Effector memory CD8-positive, alpha-beta T cell (primary cell): ENCODE measurements at regions not wholly inside any gene's neighbourhood (a gene's known extent, or its start where the extent isn't known, plus 50 kb on each side); places are given as distances from the start of the nearest gene placed in this dataset.
"Not testable (repeated sequence)": the region's sequence is repeated elsewhere in the genome, so short reads cannot be mapped to it uniquely, and the experiment has no call there.

ENCODE experiments used
- ATAC-seq: fragments of 150-1000 bp; cut with Tn5 transposase; replicated peaks from 2 replicates; pipeline ENCODE4 v1.10.0; 2021; ENCODE audit warnings: mild to moderate bottlenecking, moderate library complexity
- DNase-seq, 3 experiments: peaks; one replicate each; pipeline ENCODE4 v3.0.0; 2021
- H3K27ac Mint-ChIP-seq, 2 donors: one replicate each; pipeline ENCODE4 v1.8.0; 2022; ENCODE audit warnings: mild to moderate bottlenecking in 2 of 2, mixed read lengths in 2 of 2, moderate library complexity in 2 of 2
- H3K27me3 Mint-ChIP-seq, 2 donors: one replicate each; pipeline ENCODE4 v1.8.0; 2022; ENCODE audit warnings: mixed read lengths in 2 of 2
- H3K36me3 Mint-ChIP-seq: one replicate; pipeline ENCODE4 v1.8.0; 2022; ENCODE audit warnings: mild to moderate bottlenecking, moderate library complexity, mixed read lengths; ENCODE audit not compliant: insufficient read depth
- H3K4me1 Mint-ChIP-seq, 2 donors: one replicate each; pipeline ENCODE4 v1.8.0; 2022; ENCODE audit warnings: low read depth in 2 of 2, mixed read lengths in 2 of 2
- H3K4me3 Mint-ChIP-seq, 2 donors: one replicate each; pipeline ENCODE4 v1.8.0; 2022; ENCODE audit warnings: mild to moderate bottlenecking in 2 of 2, mixed read lengths in 2 of 2, moderate library complexity in 2 of 2
- H3K9me3 Mint-ChIP-seq, 2 donors: one replicate each; pipeline ENCODE4 v1.8.0; 2022; ENCODE audit warnings: mixed read lengths in 2 of 2

DNA sequence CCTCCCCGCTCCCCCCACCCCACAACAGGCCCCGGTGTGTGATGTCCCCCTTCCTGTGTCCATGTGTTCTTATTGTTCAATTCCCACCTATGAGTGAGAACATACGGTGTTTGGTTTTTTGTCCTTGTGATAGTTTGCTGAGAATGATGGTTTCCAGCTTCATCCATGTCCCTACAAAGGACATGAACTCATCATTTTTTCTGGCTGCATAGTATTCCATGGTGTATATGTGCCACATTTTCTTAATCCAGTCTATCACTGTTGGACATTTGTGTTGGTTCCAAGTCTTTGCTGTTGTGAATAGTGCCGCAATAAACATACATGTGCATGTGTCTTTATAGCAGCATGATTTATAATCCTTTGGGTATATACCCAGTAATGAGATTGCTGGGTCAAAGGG is 104.3 kb downstream of the MTPN start:
- DNase-seq, H3K27ac Mint-ChIP-seq, ATAC-seq, H3K4me1 Mint-ChIP-seq, H3K36me3 Mint-ChIP-seq, H3K4me3 Mint-ChIP-seq, H3K9me3 Mint-ChIP-seq: not testable (repeated sequence)
- H3K27me3 Mint-ChIP-seq: peaks cover 0 to 17% of the 10 kb centered on the region in 2 donors

DNA sequence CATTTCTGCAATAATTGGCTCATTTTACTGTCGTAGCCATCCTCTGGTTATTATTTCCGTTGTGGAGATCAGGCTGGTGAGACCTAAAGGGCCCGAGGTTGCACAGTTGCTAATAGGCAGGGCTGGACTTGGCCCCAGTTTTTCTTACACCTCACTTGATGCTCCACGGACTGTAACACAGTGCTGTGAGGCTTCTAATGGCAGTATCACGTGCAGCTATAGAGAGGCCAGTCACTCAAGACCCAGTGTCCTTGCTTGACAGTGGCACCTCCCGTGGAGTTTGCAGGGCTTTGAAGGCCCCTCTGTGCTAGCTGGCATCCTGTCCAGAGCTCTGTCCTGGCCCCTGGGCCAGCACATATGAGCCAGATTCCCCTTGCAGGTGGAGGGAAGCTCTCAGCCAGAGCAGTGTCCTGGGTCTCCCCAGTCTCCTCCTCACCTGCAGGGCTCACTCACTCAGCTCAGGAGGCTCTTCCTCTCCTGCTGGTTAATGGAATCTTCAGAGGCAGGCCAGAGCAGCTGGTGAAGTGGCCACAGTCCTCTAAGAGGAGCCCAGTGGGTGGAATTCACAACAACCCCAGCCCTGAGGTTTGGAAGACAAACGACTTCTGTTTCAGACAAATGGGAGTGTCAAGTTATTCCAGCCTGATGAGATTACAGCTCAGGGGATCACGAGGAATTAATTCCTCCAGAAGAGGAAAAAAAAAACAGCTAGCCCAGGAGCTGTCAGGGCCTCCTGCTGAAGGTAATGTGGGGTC is 114.2 kb upstream of the FAM180A start:
- H3K4me3 Mint-ChIP-seq: no peak overlapping the region
- H3K27me3 Mint-ChIP-seq: no peaks in the 10 kb centered on the region
- peaks cover 0 to 2% of the 10 kb centered on the region in 2 donors for H3K4me1 Mint-ChIP-seq
- DNase-seq: no peak
- H3K9me3 Mint-ChIP-seq: no peaks in the 10 kb centered on the region
- no peaks in the 10 kb centered on the region for H3K36me3 Mint-ChIP-seq
- H3K27ac Mint-ChIP-seq: no peak overlapping the region
- no peak for ATAC-seq

- ATAC-seq: no peak
- no peaks in the 10 kb centered on the region for H3K36me3 Mint-ChIP-seq
- H3K27ac Mint-ChIP-seq: no peak overlapping the region
- peaks cover 3 to 5% of the 10 kb centered on the region in 2 donors for H3K4me1 Mint-ChIP-seq
- H3K27me3 Mint-ChIP-seq: no peaks in the 10 kb centered on the region
- H3K9me3 Mint-ChIP-seq: no peaks in the 10 kb centered on the region
- no peak overlapping the region for H3K4me3 Mint-ChIP-seq
- DNase-seq: no peak
Observed at GRCh38 chr7:135859538-135859937, 110.9 kb upstream of the FAM180A start.

GRCh38 chr7:135858851-135859250 is 110.2 kb upstream of the FAM180A start:
- Mint-ChIP-seq H3K27ac (no peak overlapping the region), H3K4me1 (peaks cover 3 to 4% of the 10 kb centered on the region in 2 donors), H3K4me3 (no peak overlapping the region), H3K9me3 (no peaks in the 10 kb centered on the region), H3K27me3 (no peaks in the 10 kb centered on the region), H3K36me3 (no peaks in the 10 kb centered on the region)
- ATAC-seq: no peak
- no peak for DNase-seq

DNA sequence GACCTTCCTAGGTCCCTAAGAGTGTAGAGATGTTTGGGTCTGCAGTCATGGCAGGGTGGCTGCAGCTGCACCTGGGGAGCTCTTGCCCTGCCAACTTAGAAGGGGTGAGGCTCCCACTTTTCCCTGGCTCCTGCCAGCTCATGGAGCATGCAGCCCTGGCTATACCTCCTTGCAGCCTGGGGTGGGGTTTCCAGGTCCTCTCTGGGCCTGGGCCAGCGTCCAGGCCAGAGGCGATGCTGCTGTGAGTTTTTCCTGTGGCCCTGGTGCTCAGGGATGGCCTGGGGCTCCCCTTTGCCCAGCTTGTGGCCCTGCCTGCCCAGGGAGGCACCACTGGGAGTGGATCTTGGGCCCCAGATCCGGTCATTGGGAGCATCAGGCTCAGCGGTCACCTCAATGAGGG is 109.8 kb upstream of the FAM180A start:
- H3K9me3 Mint-ChIP-seq: no peaks in the 10 kb centered on the region
- no peak overlapping the region for H3K27ac Mint-ChIP-seq
- peaks cover 3 to 4% of the 10 kb centered on the region in 2 donors for H3K4me1 Mint-ChIP-seq
- no peaks in the 10 kb centered on the region for H3K36me3 Mint-ChIP-seq
- H3K27me3 Mint-ChIP-seq: no peaks in the 10 kb centered on the region
- DNase-seq: no peak
- no peak for ATAC-seq
- H3K4me3 Mint-ChIP-seq: no peak overlapping the region

DNA sequence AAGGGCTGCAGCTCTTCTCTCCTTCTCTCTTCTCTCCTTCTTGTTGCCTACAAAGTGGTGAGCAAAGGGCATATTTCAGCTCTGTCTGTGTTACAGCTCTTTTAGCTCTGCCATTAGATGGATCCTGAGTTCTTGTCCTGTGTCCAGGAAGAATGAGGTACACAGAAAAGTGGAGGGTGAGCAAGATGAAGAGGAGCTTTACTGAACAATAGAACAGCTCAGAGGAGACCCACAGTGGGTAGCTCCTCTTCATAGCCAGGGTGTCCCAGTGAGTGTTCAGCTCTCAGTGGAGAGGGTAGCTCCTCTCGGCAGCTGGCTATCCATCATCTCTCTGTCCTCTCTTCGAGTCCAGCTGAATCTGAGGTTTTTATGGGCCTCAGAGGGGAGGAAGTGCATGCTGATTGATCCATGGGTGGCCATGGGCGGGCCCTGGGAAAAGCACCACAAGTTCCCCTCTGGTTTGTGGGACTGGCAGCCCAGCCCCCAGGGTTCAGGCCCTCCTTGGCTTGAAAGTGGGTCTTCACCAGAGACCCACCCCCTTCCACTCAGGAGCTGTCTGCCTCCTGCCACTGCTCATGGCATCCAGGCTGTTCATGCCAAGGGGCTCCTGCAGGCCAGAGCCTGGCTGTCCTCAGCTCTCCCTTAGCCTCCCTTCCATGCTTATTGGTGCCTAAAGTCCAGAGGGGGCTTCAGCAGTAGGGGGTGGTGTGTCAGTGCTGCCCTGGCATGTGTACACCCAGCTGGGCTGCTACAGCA is 109.1 kb upstream of the FAM180A start:
- Mint-ChIP-seq H3K4me1 (peaks cover 3 to 4% of the 10 kb centered on the region in 2 donors), H3K27ac (peak overlapping the region in 1 of 2 donors; percentile 38), H3K4me3 (no peak overlapping the region), H3K9me3 (no peaks in the 10 kb centered on the region), H3K36me3 (no peaks in the 10 kb centered on the region), H3K27me3 (no peaks in the 10 kb centered on the region)
- DNase-seq (no peak), ATAC-seq (no peak)

- no peak for DNase-seq
- Mint-ChIP-seq H3K4me3 (no peak overlapping the region), H3K27me3 (no peaks in the 10 kb centered on the region), H3K36me3 (no peaks in the 10 kb centered on the region), H3K27ac (no peak overlapping the region), H3K4me1 (peaks cover 3 to 4% of the 10 kb centered on the region in 2 donors), H3K9me3 (no peaks in the 10 kb centered on the region)
- no peak for ATAC-seq
Observed at GRCh38 chr7:135856356-135857144, 107.9 kb upstream of the FAM180A start.

DNA sequence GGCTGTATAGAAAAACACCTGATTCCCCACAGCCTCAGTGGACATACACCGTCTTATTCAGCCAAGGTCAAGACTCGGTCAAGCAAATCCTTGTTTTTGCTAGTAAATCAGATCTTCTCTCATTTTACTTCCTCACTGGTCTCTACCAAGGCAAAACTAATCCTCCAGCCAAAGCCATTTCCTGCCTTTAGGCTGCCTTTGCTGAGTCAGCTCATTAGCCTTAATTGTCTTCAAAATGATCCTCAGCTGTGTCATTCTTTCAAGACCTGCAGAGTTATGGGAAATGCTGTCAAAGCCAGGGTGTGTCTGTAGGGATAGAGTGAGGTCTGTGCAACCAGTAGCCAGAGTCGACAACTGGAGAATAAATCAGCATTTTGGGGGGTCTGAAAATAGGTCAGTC is 107.2 kb upstream of the FAM180A start:
- Mint-ChIP-seq H3K36me3 (no peaks in the 10 kb centered on the region), H3K4me3 (no peak overlapping the region), H3K27me3 (no peaks in the 10 kb centered on the region), H3K4me1 (peaks cover 3 to 4% of the 10 kb centered on the region in 2 donors), H3K9me3 (no peaks in the 10 kb centered on the region), H3K27ac (no peak overlapping the region)
- no peak for ATAC-seq
- DNase-seq: no peak

- Mint-ChIP-seq H3K27ac (no peak overlapping the region), H3K4me1 (peaks cover 3 to 4% of the 10 kb centered on the region in 2 donors), H3K4me3 (no peak overlapping the region), H3K36me3 (no peaks in the 10 kb centered on the region), H3K27me3 (no peaks in the 10 kb centered on the region), H3K9me3 (no peaks in the 10 kb centered on the region)
- ATAC-seq (no peak), DNase-seq (no peak)
Observed at GRCh38 chr7:135853499-135853898, 104.9 kb upstream of the FAM180A start.

- H3K4me3 Mint-ChIP-seq: no peak overlapping the region
- H3K36me3 Mint-ChIP-seq: no peaks in the 10 kb centered on the region
- ATAC-seq (no peak), DNase-seq (no peak)
- peaks cover 3 to 4% of the 10 kb centered on the region in 2 donors for H3K4me1 Mint-ChIP-seq
- H3K27me3 Mint-ChIP-seq: no peaks in the 10 kb centered on the region
- no peaks in the 10 kb centered on the region for H3K9me3 Mint-ChIP-seq
- H3K27ac Mint-ChIP-seq: no peak overlapping the region
Observed at GRCh38 chr7:135853008-135853407, 104.4 kb upstream of the FAM180A start.

GRCh38 chr7:135847242-135847641 is 98.6 kb upstream of the FAM180A start:
- no peaks in the 10 kb centered on the region for H3K27me3 Mint-ChIP-seq
- no peaks in the 10 kb centered on the region for H3K9me3 Mint-ChIP-seq
- no peaks in the 10 kb centered on the region for H3K36me3 Mint-ChIP-seq
- no peak for ATAC-seq
- no peak overlapping the region for H3K27ac Mint-ChIP-seq
- no peak for DNase-seq
- no peak overlapping the region for H3K4me3 Mint-ChIP-seq
- H3K4me1 Mint-ChIP-seq: peaks cover 10% of the 10 kb centered on the region in 2 donors

GRCh38 chr7:135846339-135846738 is 97.7 kb upstream of the FAM180A start:
- Mint-ChIP-seq H3K27me3 (no peaks in the 10 kb centered on the region), H3K9me3 (no peaks in the 10 kb centered on the region), H3K36me3 (no peaks in the 10 kb centered on the region), H3K4me1 (peaks cover 16 to 17% of the 10 kb centered on the region in 2 donors), H3K4me3 (no peak overlapping the region), H3K27ac (no peak overlapping the region)
- DNase-seq (no peak), ATAC-seq (no peak)

DNA sequence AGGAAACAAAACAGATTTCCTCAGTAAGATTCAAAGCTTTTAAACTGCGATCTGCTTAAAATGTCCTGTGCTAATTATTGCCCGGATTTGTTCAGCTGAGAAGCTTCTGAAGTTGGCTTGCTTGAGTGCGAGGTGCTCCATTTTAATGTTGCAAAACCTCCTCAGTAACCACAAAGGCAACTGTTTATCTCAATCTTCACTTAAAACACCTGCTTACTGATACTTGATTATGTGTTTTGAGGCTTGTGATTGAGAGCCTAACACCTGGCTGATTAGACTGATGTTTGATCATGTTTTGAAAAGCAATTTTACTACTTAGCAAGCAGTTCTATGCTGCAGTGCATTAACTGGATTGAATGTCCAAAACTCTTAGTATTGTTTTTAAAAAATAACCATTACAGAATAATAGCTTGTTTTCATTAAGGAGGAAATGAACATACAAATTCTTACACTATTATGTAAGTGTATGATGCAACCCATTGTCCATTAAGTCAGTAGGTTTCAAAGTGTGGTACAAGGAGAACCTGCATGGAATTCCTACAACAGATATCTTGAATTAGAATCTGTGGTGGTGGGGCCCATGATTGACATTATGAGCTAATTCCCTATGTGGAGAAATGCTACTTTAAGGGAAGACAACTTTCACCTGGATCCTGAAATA is 96.9 kb upstream of the FAM180A start:
- Mint-ChIP-seq H3K27ac (no peak overlapping the region), H3K4me3 (no peak overlapping the region), H3K27me3 (no peaks in the 10 kb centered on the region), H3K36me3 (no peaks in the 10 kb centered on the region), H3K4me1 (peaks cover 16 to 17% of the 10 kb centered on the region in 2 donors), H3K9me3 (no peaks in the 10 kb centered on the region)
- DNase-seq (no peak), ATAC-seq (no peak)
